CD4-positive, alpha-beta T cell treated with Interleukin-15 for 1 hour (primary cell): ENCODE measurements at regions not wholly inside any gene's neighbourhood (a gene's known extent, or its start where the extent isn't known, plus 50 kb on each side); places are given as distances from the start of the nearest gene placed in this dataset.
"Not testable (repeated sequence)": the region's sequence is repeated elsewhere in the genome, so short reads cannot be mapped to it uniquely, and the experiment has no call there.

Experiments used
- DNase-seq: peaks from one replicate; pipeline ENCODE4 v3.0.0-alpha.2; 2020

DNA sequence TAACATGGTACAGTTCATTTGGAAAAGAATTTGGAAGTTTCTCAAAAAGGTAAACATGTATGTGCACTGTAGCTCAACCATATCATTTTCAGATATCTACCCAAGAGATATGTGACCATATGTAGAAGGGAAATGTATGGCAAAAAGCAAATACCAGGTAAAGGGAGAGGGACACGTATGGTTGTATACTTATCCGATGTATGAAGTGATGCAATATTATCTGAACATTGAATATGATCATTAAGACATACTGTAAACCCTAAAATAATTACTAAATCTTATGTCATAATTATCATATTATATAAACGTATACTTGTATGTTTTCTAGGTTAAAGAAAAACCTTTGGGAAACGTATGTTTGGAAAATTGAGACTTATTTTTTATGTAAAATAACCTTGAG, 367.5 kb upstream of the KCND2 start:
- DNase-seq: no peak

DNA sequence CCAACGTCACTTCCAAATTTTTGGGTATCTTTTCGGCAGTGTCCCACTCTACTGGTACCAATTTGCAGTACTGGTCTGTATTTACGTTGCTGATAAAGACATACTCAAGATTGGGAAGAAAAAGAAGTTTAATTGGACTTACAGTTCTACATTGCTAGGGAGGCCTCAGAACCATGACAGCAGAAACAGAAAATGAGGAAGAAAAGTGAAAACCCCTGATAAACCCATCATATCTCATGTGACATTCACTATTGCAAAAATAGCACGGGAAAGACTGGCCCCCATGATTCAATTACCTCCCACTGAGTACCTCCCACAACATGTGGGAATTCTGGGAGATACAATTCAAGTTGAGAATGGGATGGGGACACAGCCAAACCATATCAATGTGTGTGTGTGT, 364.0 kb upstream of the KCND2 start:
- DNase-seq: no peak

DNA sequence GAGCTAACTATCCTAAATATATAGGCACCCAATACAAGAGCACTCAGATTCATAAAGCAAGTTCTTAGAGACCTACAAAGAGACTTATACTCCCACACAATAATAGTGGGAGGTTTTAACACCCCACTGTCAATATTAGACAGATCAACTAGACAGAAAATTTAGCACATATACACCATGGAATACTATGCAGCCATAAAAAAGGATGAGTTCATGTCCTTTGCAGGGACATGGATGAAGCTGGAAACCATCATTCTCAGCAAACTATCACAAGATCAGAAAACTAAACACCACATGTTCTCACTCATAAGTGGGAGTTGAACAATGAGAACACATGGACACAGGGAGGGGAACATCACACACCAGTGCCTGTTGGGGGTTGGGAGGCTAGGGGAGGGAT, 358.9 kb upstream of the KCND2 start:
- DNase-seq: not testable (repeated sequence)

DNA sequence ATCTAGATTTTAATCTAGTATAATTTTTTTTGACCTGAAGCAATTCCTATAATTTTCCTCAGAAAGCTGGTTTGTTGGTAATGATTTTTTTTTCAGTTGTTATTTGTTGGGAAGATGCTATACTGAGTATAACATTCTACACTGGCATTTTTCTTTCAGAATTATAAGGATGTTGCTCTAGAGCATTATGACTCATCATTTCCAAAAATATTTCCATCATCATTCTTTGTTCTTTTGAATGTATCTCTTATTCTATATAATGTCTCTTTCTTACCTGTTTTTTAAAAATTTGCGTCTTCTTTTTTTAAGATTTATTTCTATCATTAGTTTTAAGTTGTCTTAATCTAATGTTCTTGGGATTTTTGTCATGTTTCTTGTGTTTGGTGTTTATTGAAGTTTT, 356.5 kb upstream of the KCND2 start:
- DNase-seq: no peak

DNA sequence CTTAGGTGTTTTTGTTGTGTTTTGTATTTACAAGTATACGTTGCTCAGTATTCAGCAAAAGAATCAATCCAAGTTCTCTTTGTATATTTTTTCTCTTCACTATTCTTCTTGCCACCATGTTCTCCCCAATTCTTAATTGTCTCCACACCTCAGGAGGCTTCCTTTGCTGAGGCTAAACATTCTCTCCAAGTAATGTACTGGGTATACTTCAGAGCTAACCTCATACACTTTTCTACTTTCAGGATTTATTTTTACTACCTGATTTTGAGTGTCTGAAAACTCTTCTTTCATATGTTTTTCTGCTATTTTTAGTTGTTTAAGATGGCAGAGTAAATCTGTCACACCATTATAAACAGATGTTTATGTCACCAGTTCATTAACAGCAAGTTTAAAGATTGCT, 354.8 kb upstream of the KCND2 start:
- no peak for DNase-seq

DNA sequence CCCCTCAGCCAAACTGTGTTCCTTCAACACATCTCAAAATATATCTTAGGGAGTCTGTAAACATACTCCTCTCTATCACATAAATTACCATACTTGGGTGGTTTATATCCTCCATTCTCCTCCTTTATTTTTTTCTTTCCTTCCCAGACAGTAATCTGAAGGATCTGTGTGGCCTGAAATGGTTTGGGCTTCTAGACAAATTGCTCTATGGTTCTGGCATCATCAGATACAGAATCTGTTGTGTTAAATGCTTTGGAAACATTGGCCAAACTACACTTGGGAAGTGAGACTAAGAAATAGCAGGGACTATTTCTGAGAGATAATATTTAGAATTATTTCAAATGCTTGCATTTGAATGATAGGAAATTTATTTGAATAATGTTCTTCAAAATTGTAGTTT, 353.0 kb upstream of the KCND2 start:
- DNase-seq: no peak

DNA sequence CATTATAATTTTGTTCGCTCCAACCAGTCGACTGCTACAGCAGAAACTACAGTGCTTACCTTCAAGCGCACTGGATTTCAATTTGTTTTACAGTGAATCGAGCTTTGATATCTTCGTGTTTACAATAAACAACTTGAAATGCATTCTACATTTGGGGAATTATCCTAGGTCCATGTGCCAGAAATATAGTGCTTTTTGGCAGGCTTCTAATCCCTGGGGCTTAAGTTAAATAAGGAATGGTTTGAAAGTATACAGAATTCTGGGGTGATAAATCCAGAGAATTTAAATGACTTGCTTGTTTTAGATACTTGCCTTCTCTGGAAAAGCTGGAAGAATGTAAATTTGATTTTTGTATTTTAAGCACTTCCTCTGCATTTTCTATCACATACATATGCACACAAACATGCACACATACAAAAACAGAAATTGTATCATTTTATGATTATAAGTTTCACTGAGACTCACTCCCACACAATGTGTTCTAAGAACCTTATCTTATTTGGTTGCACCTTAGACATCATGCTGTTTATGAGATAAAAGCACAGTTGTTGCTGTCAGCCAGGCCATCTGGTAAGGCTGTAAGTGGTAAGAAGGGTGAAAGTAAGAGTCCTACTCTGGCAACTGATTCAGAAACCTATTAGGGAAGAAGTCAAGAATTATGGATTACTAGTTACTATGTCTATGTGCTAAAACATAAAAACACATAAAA, 347.2 kb upstream of the KCND2 start:
- no peak for DNase-seq

DNA sequence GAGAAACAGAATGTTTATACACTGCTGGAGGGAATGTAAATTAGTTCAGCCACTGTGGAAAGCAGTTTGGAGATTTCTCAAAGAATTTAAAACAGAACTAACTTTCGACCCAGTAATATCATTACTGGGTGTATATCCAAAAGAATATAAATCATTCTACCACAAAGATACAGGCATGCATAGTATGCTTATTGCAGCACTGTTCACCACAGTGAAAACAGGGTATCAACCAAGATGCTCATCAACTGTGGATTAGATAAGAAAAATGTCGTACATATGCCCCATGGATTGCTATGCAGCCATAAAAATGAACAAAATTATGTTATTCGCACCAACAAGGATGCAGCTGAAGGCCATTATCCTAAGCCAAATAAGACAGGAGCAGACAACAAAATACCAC, 343.1 kb upstream of the KCND2 start:
- no peak for DNase-seq

DNA sequence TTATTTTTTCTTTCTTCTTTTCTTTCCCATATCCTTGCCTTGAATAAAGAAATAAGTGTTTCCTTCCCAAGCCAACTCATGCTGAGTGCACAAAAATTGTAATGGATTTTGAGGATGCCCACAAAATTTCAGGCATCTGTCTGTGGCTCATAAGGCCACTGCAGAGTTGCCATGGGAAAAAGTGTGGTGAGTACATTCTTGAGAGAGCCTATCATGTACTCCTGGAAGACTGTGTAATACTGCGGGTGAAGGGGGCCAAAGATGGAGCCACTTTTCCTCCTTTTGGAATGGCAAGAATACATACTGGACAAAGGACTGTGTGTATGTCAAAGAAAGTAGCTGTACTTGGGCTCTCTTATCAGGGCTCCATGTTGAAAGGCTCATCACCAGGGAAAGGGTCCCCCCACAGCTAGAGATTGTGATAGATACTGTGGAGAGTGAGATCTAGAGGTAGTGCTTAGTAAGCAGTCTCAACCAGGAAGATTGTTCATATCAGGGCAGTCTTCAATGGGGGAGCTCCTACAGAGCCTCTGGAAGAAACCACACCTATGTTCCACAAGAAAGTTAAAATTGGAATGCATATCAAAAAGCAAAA, 341.6 kb upstream of the KCND2 start:
- no peak for DNase-seq

DNA sequence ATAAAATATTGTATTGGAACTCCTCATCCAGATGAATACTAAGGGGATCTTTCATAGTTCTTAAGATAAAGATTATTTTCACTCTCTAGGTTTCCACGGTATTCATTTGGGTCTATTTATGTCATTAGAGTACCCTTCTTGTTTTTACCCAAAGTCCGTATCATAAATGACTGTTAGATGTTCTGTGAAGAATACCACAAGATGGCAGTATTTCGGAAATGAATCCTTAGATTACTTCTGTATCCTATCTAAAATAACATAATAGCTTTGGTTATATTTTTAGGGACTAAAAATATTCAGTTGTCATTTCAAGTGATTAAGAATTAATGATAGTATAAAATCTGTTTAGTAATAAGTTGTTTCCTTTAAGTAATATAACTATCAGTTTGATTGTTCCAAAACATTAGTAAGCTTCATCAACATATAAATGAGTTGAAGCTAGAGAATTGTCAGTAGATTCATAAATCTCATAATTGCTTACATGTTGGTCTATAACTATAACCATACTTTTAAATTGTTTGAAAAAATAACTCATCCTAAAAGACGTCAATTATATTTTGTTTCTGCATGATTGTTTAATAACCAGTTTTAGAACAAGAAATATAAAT, 337.5 kb upstream of the KCND2 start:
- DNase-seq: no peak

DNA sequence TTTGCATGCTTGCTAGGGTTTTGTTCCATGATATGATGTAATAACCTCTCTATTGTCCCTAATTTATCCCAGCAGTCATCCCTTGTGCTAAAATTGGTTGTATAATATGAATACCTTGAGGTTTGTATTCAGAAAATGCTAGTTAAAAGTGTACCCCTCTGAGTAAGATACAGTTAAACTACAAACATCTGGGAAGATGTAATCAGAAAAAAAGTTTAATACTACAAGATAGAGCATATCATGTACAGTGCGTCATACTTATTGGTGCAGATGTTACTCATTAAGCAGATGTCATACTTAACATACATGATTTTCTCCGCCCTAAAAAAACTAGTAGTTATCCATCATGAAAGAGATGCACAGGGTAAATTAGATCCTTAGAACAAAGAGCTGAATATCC, 336.1 kb upstream of the KCND2 start:
- no peak for DNase-seq

DNA sequence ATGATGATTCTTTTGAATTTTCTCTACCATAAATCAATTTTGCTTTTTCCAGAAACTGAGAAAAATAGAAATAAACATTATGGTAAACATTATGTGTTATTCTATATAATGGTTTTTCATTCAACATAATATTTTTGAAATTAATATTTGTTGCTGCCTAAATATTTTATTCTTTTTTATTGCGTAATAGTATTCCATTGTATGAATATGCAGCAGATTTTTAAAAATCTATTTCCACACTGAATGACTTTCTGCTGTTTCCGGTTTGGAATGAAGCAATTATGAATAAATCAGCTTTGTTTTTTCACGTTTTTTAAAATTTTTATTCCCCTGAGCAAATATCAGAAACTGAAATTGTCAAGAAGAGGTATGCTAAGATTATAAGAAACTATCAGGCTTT, 335.2 kb upstream of the KCND2 start:
- DNase-seq: no peak

DNA sequence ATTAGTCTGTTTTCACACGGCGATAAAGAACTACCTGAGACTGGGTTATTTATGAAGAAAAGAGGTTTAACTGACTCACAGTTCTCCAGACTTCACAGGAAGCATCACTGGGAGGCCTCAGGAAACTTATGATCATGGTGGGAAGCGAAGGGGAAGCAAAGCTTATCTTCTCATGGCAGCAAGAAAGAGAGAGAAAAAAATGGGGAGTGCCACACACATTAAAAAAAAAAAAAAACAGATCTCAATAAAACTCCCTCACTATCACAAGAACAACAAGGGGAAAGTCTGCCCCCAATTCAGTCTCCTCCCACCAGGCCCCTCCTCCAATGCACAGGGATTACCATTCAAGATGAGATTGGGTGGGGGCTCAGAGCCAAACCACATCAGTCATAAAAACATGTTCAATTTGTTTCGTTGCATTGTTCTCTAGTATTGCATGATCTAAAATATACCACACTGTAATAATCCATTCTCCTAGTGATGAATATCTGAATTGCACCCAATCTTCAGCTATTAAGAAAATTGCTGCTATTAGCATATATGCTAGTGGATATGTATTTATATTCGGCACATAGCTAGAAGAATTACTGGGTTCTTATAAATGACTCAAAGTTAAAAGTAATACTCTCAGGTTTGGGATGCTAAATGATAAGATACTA, 328.9 kb upstream of the KCND2 start:
- no peak for DNase-seq

DNA sequence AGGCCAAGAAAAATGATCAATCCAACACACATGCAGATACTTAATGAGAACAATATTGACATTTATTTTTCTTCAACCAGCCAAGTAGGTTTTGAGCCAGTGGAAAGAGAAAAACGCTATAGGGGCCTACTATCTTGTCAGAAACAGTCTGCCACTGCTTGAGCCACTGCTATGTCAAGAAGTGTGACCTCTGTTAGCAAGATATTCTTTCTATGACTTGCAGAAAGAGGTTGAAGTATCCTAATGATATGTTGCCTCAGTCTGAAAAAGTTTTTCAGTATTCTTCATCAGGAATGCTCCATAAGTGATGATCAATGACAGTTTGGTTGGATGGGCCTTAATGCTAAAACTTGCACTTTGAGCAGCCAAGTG, 328.4 kb upstream of the KCND2 start:
- no peak for DNase-seq

DNA sequence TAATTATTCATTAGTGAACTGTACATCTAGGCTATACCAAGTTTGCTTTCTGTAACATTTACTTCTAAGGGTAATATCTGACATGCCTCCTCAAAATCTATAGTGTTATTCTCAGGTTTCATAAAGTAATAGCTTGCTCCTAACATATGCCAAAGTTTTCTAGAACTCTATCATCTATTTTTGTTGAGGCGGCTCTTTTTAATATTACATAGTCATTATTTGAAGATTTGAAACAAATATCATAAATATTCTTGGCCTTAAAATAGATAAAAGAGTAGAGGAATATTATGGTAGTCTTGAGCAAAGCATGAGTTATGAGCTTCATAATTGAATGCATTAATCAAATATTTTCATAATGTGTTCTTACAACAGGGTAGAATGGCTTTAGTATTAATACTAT, 327.2 kb upstream of the KCND2 start:
- DNase-seq: no peak

DNA sequence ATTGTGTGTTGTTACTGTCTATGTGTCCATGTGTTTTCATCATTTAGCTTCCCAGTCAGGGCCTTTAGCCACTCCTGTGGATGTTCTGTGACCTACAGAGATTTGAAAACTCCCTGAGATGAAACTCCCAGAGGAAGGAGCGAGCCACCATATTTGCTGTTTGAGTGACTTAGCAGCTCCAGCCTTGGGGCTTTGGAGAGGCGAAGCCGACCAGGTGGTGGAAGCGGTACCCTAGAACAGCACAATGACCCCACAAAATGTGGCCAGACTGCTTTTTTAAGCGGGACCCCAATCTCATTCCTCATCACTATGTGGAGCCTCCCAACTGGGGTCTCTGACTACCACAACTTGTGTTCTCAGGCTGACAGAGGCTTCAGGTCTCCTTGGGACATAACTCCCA, 323.9 kb upstream of the KCND2 start:
- no peak for DNase-seq

DNA sequence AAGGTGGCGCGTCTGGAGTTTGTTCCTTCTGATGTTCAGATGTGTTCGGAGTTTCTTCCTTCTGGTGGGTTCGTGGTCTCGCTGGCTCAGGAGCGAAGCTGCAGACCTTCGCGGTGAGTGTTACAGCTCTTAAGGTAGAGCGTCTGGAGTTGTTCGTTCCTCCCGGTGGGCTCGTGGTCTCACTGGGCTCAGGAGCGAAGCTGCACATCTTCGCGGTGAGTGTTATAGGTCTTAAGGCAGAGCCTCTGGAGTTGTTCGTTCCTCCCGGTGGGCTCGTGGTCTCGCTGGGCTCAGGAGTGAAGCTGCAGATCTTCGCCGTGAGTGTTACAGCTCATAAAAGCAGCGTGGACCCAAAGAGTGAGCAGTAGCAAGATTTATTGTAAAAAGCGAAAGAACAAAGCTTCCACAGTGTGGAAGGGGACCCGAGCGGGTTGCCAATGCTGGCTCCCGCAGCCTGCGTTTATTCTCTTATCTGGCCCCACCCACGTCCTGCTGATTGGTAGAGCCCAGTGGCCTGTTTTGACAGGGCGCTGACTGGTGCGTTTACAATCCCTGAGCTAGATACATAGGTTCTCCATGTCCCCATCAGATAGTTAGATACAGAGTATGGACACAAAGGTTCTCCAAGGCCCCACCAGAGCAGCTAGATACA, 322.5 kb upstream of the KCND2 start:
- not testable (repeated sequence) for DNase-seq

DNA sequence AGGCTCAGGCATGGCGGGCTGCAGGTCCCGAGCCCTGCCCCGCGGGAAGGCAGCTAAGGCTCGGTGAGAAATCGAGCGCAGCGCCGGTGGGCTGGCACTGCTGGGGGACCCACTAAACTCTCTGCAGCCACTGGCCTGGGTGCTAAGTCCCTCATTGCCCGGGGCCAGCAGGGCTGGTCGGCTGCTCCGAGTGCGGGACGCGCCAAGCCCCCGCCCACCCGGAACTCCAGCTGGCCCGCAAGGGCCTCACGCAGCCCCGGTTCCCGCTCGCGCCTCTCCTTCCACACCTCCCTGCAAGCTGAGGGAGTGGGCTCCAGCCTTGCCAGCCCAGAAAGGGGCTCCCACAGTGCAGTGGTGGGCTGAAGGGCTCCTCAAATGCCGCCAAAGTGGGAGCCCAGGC, 321.4 kb upstream of the KCND2 start:
- DNase-seq: not testable (repeated sequence)

DNA sequence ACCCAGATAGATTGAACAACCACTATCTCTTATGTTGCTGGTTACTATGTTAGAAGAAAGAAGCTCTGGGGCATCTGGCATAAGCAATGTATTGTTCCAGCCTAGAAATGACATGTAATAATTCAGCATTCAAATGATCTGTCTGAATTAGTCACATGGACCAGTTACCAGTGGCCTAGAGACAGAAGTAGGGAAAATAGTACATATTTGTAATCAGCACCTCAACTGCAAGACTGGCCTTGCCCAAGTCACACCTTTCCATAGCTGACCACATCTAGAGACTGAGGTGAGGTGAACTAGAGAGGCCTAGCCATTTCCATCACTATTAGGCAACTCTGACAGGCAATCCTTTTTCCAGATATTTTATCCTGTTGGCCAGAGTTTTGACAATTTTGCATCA, 315.6 kb upstream of the KCND2 start:
- no peak for DNase-seq

DNA sequence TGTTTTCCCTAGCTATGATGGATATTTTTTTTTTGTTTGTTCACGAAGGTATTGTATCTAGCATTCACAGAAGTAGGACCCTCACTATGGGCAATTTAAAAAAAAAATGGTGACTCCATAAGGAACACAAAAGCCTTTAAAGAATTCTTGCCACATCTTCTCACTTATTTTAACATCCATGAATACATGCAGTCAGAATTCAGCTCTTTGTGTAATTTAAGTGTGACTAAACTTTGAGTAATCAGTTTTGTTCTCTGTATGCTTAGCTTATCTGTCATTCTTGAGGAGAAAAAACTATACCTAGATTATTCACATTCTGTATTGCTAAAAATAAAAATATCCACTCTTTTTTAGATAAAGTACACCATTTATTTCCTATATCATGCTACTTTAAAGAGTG, 313.2 kb upstream of the KCND2 start:
- DNase-seq: no peak

DNA sequence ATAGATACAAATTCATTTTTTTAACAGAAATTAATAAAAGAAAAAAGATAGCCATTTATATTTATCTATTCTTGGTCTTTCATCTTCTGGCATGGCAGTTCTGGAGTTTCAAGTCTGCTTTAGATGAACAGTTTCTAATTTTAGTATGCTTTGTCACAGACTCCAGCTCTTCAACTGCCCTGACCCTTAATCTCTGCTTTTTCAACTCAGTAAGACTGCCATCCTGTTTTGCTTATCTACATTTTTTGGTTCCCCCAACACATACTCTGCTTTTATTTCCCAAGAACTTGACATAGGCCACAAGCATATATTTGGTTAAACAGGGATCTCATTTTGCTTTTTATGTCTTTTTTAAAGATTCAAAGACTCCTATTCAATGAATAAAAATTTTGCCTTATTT, 309.3 kb upstream of the KCND2 start:
- DNase-seq: no peak

DNA sequence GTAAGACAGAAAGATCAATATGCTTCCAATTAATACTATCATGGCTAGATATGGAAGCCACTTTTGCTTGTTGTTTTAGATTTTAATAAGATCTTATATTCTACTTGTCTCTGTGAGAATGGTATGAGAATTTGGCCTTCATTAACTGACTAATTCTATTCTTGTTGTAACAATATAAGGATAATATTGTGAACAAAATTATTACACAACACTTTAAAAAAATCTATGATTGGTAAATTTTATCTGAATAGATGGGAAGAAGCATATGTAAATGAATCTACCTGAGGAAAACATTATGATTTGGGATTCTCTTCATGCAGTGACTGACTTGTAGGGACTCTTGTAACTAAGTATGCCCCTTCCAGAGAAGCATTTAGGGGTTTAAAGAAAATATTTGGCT, 308.9 kb upstream of the KCND2 start:
- DNase-seq: no peak

DNA sequence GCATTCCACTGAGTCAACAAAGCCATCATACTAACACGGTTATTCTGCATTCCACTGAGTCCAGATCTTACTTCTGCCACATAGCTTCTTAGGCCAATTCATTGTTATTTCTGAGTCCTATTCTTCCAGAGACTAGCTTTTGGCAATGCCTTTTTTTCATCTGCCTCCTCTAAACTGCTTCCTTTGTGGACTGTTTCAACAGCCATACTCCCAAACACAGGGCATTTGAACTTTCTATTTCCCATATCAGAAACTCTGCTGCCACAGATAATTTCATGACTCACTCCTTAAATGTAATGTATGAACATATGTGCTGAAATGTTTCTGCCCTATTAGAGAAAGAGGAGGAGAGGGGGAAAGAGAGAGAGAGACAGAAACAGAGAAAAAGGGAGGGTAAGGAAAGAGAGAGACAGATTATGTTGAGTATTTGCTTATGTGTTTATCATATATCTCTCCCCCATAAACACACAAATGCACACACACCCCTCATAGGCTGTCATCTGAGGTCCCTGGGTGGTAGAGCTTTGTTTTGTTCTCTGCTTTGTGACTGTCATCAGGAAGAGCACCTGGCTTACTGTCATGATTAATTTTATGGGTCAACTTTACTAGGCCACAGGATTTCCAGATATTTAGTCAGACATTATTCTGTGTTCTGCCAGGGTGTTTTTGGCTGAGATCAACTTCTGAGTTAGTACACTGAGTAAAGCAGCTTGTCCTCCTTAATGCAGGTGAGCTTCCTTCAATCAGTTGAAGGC, 308.0 kb upstream of the KCND2 start:
- DNase-seq: no peak
